HG03469 (cell line): ENCODE measurements at regions not wholly inside any gene's neighbourhood (a gene's known extent, or its start where the extent isn't known, plus 50 kb on each side); places are given as distances from the start of the nearest gene placed in this dataset.

Source experiments
- ATAC-seq: cut with Tn5 transposase; IDR thresholded peaks from one replicate; pipeline ENCODE4 v1.9.1; 2021; ENCODE audit warnings: mild to moderate bottlenecking, moderate library complexity, moderate number of reproducible peaks; ENCODE audit not compliant: unreplicated experiment

GRCh38 chr7:22676385-22676784, 50.6 kb upstream of the IL6 start:
- no peak for ATAC-seq

GRCh38 chr7:22675917-22676343, 51.1 kb upstream of the IL6 start:
- ATAC-seq, result no peak

- no peak for ATAC-seq
Observed at GRCh38 chr7:22675421-22675820, 51.6 kb upstream of the IL6 start.

- ATAC-seq, result peak; percentile 69
Observed at GRCh38 chr7:22672846-22673680, 53.9 kb upstream of the IL6 start.

- no peak for ATAC-seq
Observed at GRCh38 chr7:22671177-22671879, 55.7 kb upstream of the IL6 start.

GRCh38 chr7:22670422-22670815, 56.6 kb upstream of the IL6 start:
- no peak for ATAC-seq

GRCh38 chr7:22669692-22670421, 57.1 kb upstream of the IL6 start:
- no peak for ATAC-seq

GRCh38 chr7:22668971-22669401, 58.0 kb upstream of the IL6 start:
- no peak for ATAC-seq

- ATAC-seq, result no peak
Observed at GRCh38 chr7:22667562-22668239, 59.3 kb upstream of the IL6 start.

- no peak for ATAC-seq
Observed at GRCh38 chr7:22667187-22667561, 59.8 kb upstream of the IL6 start.

GRCh38 chr7:22666732-22667131, 60.3 kb upstream of the IL6 start:
- no peak for ATAC-seq

GRCh38 chr7:22665923-22666322, 61.1 kb upstream of the IL6 start:
- ATAC-seq, result no peak

- ATAC-seq, result no peak
Observed at GRCh38 chr7:22664988-22665798, 61.8 kb upstream of the IL6 start.

- no peak for ATAC-seq
Observed at GRCh38 chr7:22663721-22664120, 63.3 kb upstream of the IL6 start.

GRCh38 chr7:22663357-22663718, 63.7 kb upstream of the IL6 start:
- no peak for ATAC-seq

GRCh38 chr7:22662556-22663356, 64.2 kb upstream of the IL6 start:
- ATAC-seq, result peak; percentile 37

GRCh38 chr7:22662036-22662435, 65.0 kb upstream of the IL6 start:
- ATAC-seq, result no peak

- no peak for ATAC-seq
Observed at GRCh38 chr7:22660732-22661131, 66.3 kb upstream of the IL6 start.

GRCh38 chr7:22660293-22660692, 66.7 kb upstream of the IL6 start:
- ATAC-seq, result no peak
